GM19099 (cell line): ENCODE measurements at regions not wholly inside any gene's neighbourhood (a gene's known extent, or its start where the extent isn't known, plus 50 kb on each side); places are given as distances from the start of the nearest gene placed in this dataset.

Experiments
- POLR2A ChIP-seq: IDR thresholded peaks from 3 replicates; pipeline ENCODE4 v1.6.1; 2011; ENCODE audit warnings: low read depth; ENCODE audit not compliant: insufficient read length; ENCODE audit errors: extremely low read depth

DNA sequence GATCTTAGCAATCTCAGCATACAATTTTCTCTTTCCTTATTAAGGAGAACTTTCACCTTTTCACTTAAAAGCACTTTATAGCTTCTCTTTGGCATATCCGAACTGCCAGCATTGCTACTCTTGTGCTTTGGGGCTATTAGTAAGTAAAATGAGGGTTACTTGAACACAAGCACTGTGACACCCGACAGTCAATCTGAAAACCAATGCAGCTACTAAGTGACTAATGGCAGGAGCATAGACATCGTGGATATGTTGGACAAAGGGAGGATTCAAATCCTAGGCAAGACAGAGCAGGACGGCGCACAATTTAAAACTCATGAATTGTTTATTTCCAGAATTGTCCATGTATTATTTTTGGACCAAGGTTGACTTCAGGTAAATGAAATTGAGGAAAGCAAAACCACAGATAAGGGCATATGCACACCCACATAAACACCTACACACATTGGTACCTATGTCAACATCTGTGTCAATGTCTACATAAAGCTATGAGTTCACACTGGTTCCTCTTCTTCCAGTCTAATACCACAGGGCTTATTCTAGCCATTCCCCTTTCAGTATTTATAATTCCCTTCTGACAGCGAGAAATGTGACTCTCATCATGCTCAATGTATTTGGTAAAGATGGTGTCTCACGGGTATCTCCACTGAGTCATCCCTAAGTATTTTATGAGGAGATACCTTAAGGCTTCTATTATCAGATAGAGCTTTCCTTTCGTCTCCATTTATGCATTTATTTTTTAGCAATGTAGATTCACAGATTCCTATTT, 75.3 kb upstream of the RALGPS2 start:
- TF ChIP-seq POLR2A, result no peak

DNA sequence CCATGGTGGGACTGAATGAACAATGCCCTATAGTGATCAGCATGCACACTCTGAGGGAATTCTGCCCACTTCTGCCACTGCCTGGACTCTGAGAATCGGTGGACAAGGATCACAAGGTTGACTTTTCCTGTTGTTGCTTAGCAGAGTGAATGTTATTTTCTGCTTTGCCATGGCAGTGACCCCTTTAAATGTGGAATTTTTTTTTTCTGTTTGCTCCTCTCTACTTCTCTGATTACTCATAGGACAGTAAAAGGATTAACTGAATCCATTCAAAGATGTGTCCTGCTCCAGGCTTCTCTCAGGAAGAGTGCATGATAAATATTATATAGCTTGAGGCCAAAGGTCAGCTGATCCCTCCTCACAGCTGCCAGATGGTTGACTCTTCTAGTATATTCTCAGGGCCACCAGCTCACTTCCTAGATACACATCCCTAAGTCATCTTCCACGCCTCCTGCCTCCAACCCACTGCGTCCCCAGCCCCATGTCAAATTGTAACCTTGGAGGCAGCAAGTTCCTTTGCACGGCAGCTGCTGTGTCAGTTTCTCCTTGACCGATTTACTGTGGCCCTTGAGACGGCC, 74.0 kb upstream of the RALGPS2 start:
- TF ChIP-seq POLR2A, result no peak

DNA sequence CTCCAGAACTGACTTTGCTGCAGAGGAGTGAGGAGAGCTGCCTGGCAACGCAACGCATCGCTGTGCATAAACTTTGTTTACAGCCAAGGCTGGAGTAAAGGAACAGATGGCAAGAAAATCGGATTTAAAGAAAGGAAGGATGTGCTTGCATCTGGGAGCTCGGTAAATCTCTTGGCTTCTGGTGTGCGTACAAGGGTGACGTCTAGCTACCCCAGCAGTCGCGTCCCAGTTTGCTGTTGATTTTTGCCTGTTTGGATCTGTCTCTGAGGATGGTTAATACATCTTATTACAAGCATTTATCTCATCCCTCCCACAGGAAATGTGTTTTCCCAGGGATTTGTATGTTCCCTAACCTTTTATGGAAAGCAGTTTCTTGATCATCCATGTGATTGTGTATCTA, 73.3 kb upstream of the RALGPS2 start:
- TF ChIP-seq POLR2A, result no peak

DNA sequence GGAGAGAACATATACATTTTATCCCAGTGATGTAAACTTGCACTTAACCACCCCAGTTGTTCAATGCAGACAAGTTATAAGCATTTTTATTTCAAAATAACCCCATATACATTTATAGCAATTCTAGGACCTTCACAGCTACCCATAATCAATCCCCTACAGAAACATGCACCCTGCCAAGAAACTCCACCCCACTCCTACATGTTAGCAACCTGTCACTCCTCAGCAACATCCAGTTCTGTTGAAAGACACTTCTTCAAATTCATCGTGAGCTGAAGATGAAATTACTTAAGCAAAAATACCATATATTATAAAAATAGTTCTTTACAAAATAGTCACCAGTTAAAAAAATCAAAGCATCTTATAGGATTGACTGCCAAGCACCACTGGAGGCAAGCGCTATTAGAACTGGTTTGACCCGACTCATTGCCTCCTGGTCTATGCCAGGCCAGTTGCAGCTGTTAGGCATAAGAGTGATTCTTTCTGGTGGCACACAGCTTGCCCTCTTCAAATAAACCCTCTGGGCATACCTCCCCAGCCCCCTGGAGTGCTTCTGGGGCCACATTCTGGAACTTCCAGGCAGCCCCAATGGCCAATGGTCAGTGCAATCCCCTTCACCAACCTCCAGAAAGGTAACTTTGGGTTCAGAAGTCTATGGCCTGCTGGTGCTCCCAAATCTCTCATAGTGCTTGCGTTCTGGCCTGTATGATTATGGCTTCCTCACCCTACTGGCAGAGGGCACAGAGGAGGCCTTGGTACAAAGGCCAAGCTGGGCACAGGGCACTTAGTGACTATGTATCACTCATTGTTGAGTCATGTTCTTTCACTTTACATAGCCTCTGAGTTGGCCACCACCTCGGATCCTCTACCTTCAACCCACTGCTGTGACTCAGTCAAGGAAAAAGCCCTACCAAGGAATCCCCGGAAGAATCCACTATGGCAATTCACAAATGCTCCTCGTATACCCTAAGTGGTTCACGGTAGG, 72.2 kb upstream of the RALGPS2 start:
- no peak for TF ChIP-seq POLR2A

DNA sequence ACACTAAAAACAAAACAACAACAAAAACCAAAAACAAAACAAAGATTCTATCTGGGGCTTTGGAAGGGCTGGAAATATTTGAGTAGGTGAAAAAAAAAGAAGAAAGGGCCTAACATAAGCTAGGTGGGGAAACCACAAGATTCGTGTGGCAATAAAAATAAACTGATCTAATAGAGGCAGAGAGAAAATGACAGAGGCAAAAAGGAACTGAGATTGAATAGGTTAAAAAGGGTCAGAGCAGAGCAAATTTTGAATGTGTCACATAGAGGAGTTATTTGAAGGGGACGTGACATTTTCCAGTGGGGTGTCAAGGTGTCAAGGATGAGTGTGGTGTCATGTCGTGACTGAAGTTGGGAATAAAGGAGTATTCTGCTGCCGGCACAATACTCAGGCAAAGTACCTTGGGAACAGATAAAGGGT, 65.2 kb upstream of the RALGPS2 start:
- TF ChIP-seq POLR2A, result no peak

DNA sequence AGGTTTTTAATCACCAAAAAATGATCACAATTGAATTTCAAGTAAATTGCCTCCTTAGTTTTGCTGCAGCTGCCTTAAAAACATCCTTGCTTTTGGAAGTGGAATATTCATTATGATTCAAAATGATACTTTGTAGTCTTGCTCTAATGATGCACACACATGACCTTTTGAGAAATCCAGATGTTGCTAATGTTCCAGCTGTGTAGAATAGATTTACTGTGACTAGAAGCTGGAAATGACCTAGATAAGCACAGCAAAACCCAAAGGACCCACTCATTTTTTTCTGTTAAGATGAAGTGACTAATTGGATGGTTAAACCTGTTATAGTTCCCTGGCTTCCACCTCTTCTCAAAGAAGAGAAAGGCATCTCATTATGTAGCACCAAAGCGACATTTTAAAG, 64.6 kb upstream of the RALGPS2 start:
- TF ChIP-seq POLR2A, result no peak

DNA sequence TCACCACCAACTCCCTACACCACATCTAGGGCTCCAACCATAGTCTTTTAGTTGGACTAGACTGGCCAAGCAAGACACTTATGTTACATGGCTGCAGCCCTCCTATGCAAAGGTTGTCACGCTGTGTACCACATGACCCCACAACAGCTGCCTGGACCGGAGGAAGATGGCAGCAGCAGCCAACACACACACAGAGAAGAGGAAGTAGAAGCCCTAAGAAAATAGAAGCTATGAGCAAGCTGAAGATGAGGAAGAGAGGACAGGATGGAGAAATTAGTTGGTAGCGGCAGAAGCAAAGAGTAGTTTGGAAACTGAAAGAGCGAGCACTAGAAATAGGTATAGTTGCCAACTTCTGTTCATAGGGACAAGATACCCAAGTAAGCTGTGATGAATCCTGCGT, 60.8 kb upstream of the RALGPS2 start:
- no peak for TF ChIP-seq POLR2A

DNA sequence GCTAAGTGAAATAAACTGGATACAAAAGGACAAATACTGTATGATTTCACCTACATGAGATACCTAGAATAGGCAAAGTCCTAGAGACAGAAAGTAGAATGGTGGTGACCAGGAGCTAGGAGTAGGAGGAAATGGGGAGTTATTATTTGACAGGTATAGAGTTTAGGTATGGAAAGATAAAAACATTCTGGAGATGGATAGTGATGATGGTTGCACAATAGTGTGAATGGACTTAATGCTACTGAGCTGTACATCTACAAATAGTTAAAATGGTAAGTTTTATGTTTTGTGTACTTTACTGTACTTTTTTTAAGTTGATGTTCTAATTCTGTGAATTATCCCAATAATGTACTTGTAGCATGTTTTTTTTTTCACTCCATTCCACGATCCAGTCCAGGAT, 59.5 kb upstream of the RALGPS2 start:
- TF ChIP-seq POLR2A, result no peak

DNA sequence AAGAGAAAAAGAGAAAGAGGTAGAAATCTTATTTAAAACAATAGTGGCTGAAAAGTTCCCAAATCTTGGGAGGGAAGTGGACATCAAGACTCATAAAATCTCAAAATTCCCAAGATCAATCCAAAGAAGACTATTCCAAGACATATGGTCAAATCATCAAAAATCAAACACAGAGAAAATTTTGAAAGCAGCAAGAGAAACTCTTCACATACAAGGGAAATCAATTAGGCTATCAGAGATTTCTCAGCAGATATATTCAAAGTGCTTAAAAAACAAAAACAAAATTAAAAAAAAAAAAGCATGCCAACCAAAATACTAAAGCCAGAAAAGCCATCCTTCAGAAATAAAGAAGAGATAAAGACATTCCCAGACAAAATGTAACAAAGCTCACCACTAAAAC, 52.6 kb upstream of the RALGPS2 start:
- TF ChIP-seq POLR2A, result no peak
